GM18499 (cell line): ENCODE measurements at regions not wholly inside any gene's neighbourhood (a gene's known extent, or its start where the extent isn't known, plus 50 kb on each side); places are given as distances from the start of the nearest gene placed in this dataset.
"Not testable (repeated sequence)": the region's sequence is repeated elsewhere in the genome, so short reads cannot be mapped to it uniquely, and the experiment has no call there.

Source experiments
- ATAC-seq: cut with Tn5 transposase; IDR thresholded peaks from one replicate; pipeline ENCODE4 v1.9.1; 2021; ENCODE audit warnings: moderate number of reproducible peaks; ENCODE audit not compliant: insufficient read depth, unreplicated experiment

- ATAC-seq: no peak
These were observed 371.8 kb upstream of the NOCT start for GRCh38 chr4:138643827-138644226.

- no peak for ATAC-seq
These were observed 376.4 kb upstream of the NOCT start for GRCh38 chr4:138639018-138639741.

DNA sequence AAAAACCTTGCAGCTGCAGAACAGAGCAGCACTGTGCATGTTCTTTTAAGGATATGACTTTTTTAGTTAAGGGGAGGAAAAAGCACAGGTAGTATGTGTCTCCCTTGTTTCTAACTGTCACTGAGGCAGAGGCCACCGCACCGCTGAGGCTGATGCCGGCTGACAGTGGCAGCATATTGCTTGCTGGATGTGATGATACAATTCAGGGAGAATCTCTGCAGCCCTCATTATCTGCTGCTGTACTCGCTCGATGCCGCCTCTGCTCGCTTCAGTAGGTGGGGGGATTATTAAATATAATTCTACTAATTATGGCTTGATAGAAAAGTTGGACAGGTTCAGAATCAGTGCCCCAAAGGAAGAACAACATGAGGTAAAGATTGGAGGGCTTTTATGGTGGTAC is 378.8 kb upstream of the NOCT start:
- no peak for ATAC-seq

DNA sequence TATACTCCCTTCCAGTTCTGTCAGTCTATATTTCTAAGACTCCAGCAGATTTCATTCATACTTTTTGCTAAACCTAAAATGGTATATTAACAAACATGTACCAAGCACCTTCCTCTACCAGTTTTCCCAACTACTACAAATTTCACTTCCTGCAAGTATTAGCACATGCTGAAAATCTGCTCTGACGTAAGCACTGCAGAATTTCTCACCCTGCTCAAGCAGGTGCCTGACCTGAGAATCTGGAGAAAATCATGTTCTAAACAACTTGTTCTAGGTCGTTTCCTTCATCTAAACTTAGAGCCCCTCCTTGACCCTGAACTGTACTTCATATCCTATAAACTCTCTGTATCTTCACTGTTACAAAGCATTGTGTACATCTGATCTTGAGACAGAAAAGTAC is 380.7 kb upstream of the NOCT start:
- ATAC-seq: no peak

DNA sequence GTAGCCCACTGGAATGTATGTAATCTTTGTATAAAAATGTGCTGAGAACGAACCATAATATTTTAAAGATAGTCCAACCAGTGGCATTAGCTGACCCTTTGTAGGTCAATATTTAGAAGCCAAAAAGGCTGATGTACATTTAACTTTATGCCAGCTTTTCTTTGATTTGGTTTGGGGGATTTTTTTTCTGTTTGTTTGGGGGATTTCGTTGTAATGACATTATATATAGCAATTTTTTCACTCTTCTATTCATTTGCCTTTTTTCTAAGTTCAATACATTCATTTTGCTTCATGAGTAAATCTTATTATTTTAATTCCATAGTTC is 382.0 kb upstream of the NOCT start:
- no peak for ATAC-seq

DNA sequence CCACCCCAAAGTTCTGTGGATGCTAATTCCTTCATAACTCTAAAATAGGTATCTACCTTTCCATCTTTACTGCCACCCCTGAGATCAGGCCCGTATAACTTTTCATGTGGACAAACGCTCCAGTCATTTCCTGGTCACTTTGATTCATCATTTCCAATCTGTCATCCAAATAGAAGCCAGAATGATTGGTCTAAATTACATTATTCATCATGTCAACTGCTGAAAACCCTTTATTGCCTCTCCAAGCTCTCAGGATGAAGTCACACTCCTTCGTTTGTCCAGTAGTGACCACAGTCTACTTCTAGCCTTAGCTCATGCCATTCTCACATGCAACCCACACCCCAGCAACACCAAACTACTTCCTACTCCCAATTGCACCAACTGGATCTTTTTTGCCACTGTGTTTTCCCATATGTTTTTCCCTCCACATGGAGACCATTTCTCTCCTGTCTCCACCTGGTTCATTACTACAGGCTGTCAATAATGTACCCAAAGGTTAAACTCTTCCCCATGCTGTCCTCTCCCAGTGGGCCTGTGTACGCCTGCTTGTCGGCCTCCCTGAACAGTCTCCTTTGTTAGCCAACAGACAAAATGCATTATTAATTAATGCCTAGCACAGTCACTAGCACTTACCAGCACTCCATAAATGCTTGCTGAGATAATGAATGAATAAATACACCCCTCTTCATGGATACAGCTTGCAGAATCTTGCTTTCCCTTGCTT is 382.6 kb upstream of the NOCT start:
- ATAC-seq: no peak

DNA sequence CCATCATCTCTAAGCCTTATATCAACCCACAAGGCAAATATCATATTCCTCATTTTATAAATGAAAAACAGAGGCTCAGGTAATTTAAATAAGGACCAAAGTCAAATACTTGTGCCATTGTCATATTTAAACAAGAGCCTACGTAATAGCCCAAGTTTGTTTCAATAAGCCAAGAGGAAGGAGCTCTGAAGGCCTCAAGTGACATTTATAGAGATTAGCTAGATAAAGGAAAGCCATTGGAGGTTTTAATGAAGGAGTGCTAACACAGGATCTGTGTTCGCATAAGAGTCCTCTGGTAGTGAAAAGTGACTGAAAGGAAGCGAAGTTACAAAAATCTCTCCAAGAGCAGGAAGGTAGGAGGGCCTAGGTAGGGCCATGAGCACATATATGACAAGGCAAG is 384.9 kb upstream of the NOCT start:
- no peak for ATAC-seq

- no peak for ATAC-seq
These were observed 385.9 kb upstream of the NOCT start for GRCh38 chr4:138629669-138630068.

- ATAC-seq: no peak
These were observed 384.9 kb upstream of the SLC7A11 start for GRCh38 chr4:138627096-138627495.

DNA sequence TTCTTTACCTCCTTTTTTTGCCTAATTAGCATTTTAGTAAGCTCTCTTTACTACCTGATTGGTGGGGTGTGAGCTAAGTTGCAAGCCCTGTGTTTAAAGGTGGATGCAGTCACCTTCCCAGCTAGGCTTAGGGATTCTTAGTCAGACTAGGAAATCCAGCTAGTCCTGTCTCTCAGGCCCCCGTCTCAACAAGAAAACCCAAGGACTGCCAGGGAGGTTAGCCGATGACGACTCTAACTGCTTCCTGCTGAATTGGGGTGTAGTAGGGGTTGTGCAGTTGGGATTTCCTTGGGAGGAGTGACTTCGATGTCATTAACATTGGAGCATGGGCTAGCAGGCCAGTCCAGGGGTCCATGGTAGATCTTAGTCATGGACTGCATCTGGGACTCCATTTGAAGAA is 380.2 kb upstream of the SLC7A11 start:
- ATAC-seq: not testable (repeated sequence)

DNA sequence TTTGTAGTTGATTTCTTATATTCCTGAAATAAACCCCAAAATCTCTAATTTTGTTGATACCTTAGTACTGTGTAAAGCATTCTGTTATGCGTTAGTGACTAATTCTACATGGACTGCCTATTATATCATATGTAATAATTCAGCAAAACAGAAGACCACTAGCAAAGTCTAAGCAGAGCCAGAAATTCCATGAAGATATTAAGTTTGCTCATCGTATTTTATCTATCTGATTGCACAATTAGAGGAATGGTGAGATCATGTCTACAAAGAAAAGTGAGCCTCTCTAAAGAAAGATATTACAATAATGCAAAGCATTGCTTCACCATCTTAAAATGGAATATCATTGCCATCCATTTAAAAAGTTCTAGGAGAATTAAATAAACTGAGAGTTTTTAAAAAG is 374.6 kb upstream of the SLC7A11 start:
- ATAC-seq: no peak

DNA sequence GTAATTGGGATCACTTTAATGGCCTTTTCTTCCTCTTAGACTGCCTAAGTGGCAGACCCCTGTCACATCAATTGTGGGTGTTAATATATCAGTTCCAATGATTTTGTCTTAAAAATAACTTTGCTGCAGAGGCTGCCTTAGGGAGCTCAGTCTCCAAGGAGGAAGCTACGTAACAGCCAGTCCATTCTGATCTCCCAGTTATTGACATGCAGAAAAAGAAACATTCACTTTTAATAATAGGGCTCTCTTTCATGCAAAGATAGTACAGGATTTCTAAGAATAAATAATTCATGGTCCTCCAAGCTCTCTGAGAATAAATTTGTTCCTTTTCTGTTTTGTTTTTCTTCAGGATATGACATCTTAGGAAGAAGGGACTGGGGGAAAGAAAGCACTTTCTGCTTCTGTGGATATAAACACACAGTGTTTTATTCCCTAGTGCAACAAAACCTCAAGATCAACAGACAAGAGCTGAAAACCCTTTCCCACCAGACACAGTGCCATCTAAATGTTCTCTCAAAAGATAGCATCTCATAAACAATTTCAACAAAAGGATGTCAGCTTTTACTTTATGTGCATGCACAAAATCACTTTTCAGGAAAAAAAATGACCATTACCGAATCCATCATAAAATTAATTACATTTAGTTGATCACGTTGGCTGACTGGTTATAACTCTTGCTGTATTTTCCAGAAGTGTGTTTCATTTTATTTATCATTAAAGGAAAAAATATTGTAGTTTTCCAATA is 372.4 kb upstream of the SLC7A11 start:
- ATAC-seq: no peak

- no peak for ATAC-seq
These were observed 370.3 kb upstream of the SLC7A11 start for GRCh38 chr4:138612428-138612827.

DNA sequence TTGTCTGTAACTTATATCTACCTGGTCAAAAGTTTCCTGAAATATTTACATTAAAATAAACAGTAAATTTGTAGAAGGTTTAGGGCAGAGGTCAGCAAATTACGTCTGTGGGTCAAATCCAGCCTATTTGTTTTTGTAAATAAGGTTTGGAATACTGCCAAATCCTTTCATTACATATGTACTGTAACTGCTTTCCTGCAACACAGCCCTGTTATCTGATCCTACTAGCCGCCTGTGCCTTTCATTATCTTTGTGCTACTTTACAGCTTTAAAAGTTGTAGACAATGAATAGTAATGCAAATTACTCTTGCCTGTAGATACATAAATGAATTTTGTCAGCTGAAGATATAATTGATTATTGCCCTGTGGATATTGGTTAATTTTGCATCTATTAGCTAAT is 369.6 kb upstream of the SLC7A11 start:
- no peak for ATAC-seq

- no peak for ATAC-seq
These were observed 368.9 kb upstream of the SLC7A11 start for GRCh38 chr4:138611017-138611416.

- peak; percentile 72 for ATAC-seq
These were observed 367.8 kb upstream of the SLC7A11 start for GRCh38 chr4:138609943-138610350.

DNA sequence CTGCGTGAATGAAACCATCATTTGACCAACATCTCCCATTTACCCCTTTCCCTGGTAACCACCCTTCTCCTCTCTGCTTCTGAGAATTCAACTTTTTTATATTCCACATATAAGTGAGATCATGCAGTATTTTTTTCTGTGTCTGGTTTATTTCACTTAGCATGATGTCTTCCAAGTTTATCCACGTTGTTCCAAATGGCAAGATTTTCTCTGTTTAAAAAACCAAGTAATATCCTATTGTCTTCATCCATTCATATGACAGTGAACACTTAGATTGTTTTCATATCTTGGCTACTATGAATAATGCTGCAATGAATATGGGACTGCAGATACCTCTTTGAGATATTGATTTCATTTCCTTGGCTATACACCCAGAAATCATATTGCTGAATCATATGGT is 362.4 kb upstream of the SLC7A11 start:
- ATAC-seq: no peak

GRCh38 chr4:138602664-138603063 is 360.5 kb upstream of the SLC7A11 start:
- ATAC-seq: no peak

- ATAC-seq: peak; percentile 51
These were observed 357.8 kb upstream of the SLC7A11 start for GRCh38 chr4:138599965-138600364.

DNA sequence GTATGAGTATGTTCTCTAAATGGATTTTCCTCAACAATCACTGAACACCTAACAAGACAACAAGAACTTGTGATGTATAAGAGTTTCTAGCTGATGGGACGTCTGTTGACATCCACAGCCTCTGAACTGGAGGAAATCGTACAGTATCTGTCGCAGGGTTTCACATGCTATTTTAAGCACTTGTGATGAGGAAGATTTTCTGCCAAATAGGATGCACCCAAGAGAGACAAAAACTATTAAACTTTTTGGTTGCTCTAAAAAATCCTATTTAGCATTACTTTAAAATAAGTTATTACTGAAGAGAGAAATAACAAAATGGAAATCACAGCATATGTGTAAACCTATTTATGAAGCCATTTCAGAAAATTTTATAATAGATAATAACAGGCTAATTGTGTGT is 356.1 kb upstream of the SLC7A11 start:
- no peak for ATAC-seq

GRCh38 chr4:138596896-138597295 is 354.7 kb upstream of the SLC7A11 start:
- no peak for ATAC-seq
